ENCODE measurements at regions not wholly inside any gene's neighbourhood (a gene's known extent, or its start where the extent isn't known, plus 50 kb on each side); places are given as distances from the start of the nearest gene placed in this dataset.
"Not testable (repeated sequence)": the region's sequence is repeated elsewhere in the genome, so short reads cannot be mapped to it uniquely, and the experiment has no call there.

- FAIRE-seq, result no peak
- no peak for TF ChIP-seq POLR2A (IDR thresholded peaks at IDR 0.05; ENCODE audit: low read depth, low read length)
- TF ChIP-seq TAF1 (IDR thresholded peaks at IDR 0.05; ENCODE audit: borderline replicate concordance, low read depth, low read length), result no peak
- TF ChIP-seq POLR2AphosphoS5 (IDR thresholded peaks at IDR 0.05; ENCODE audit: low read depth, low read length), result no peak
- DNase-seq (ENCODE audit: insufficient read length), result no peak
These were observed 716.8 kb upstream of the BCHE start for GRCh38 chr3:166554023-166554422.

DNA sequence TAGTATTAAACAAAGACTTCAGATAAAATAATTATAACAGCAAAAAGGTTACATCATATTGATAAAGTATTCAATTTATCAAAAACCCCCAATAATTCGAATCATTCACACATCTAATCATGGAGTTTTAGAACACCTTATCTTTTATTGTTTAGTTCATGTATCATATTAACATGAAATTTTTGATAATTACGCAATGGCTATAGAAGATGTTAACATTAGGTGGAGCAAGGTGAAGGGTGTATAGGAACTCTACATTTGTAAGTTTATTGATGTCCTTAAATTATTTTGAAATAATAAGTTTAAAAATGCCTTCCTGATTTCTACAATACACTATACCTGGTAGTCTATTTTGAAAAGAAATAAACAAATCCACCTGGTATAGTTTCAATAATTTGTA lies 696.5 kb upstream of the BCHE start:
- no peak for TF ChIP-seq TAF1 (IDR thresholded peaks at IDR 0.05; ENCODE audit: borderline replicate concordance, low read depth, low read length)
- TF ChIP-seq POLR2AphosphoS5 (IDR thresholded peaks at IDR 0.05; ENCODE audit: low read depth, low read length), result no peak
- TF ChIP-seq POLR2A (IDR thresholded peaks at IDR 0.05; ENCODE audit: low read depth, low read length), result no peak
- FAIRE-seq (no peak), DNase-seq (ENCODE audit: insufficient read length) (no peak)

- no peak for FAIRE-seq
- no peak for DNase-seq (ENCODE audit: insufficient read length)
- TF ChIP-seq POLR2AphosphoS5 (IDR thresholded peaks at IDR 0.05; ENCODE audit: low read depth, low read length) (no peak), TAF1 (IDR thresholded peaks at IDR 0.05; ENCODE audit: borderline replicate concordance, low read depth, low read length) (no peak), POLR2A (IDR thresholded peaks at IDR 0.05; ENCODE audit: low read depth, low read length) (no peak)
These were observed 694.5 kb upstream of the BCHE start for GRCh38 chr3:166531730-166532129.

GRCh38 chr3:166527325-166527724 lies 690.1 kb upstream of the BCHE start:
- no peak for DNase-seq (ENCODE audit: insufficient read length)
- TF ChIP-seq TAF1 (IDR thresholded peaks at IDR 0.05; ENCODE audit: borderline replicate concordance, low read depth, low read length) (no peak), POLR2AphosphoS5 (IDR thresholded peaks at IDR 0.05; ENCODE audit: low read depth, low read length) (no peak), POLR2A (IDR thresholded peaks at IDR 0.05; ENCODE audit: low read depth, low read length) (no peak)
- no peak for FAIRE-seq

GRCh38 chr3:166526881-166527280 lies 689.7 kb upstream of the BCHE start:
- TF ChIP-seq TAF1 (IDR thresholded peaks at IDR 0.05; ENCODE audit: borderline replicate concordance, low read depth, low read length) (no peak), POLR2A (IDR thresholded peaks at IDR 0.05; ENCODE audit: low read depth, low read length) (no peak), POLR2AphosphoS5 (IDR thresholded peaks at IDR 0.05; ENCODE audit: low read depth, low read length) (no peak)
- DNase-seq (ENCODE audit: insufficient read length) (no peak), FAIRE-seq (no peak)

DNA sequence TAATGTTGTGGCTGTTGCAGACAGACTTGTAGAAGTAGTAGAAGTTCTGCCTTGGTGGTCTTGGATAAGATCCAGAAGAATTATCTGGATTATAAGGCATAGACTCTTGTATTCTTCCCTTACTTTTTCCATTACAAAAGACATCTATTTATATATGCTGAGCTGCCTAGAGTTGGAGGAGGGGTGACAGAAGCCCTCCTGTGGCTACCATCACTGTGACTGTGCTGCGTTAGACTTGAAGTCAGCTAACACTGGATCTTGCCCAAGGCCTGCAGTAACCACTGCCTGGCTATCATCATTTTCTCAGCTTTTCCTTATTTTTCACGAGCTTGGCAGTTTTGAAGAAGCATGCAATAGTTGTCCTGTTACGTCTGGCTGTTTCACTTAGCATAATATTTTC lies 684.8 kb upstream of the BCHE start:
- FAIRE-seq (no peak), DNase-seq (ENCODE audit: insufficient read length) (no peak)
- TF ChIP-seq TAF1 (IDR thresholded peaks at IDR 0.05; ENCODE audit: borderline replicate concordance, low read depth, low read length) (no peak), POLR2A (IDR thresholded peaks at IDR 0.05; ENCODE audit: low read depth, low read length) (no peak), POLR2AphosphoS5 (IDR thresholded peaks at IDR 0.05; ENCODE audit: low read depth, low read length) (no peak)

GRCh38 chr3:166519443-166519842 lies 682.2 kb upstream of the BCHE start:
- TF ChIP-seq POLR2AphosphoS5 (IDR thresholded peaks at IDR 0.05; ENCODE audit: low read depth, low read length), result no peak
- no peak for TF ChIP-seq TAF1 (IDR thresholded peaks at IDR 0.05; ENCODE audit: borderline replicate concordance, low read depth, low read length)
- TF ChIP-seq POLR2A (IDR thresholded peaks at IDR 0.05; ENCODE audit: low read depth, low read length), result no peak
- FAIRE-seq (no peak), DNase-seq (ENCODE audit: insufficient read length) (no peak)

DNA sequence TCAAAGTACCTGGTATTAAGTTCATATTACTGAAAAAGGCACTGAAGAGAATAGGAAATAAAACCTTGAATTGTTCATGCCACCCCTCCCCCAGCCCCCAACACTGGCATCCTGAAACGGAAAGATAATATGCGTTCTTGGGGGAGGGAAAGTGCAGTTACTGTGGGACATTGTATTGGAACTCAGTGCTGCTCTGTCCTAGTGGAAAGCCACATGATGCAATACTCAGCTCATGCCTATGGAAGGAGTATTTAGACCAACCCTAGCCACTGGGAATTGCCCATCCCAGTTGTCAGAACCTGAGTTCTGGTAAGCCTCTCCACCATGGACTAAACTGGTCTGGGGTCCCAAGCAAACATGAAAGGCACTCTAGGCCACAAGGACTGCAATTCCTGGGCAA lies 680.8 kb upstream of the BCHE start:
- no peak for FAIRE-seq
- TF ChIP-seq TAF1 (IDR thresholded peaks at IDR 0.05; ENCODE audit: borderline replicate concordance, low read depth, low read length) (no peak), POLR2AphosphoS5 (IDR thresholded peaks at IDR 0.05; ENCODE audit: low read depth, low read length) (no peak), POLR2A (IDR thresholded peaks at IDR 0.05; ENCODE audit: low read depth, low read length) (no peak)
- no peak for DNase-seq (ENCODE audit: insufficient read length)

GRCh38 chr3:166510382-166510781 lies 673.2 kb upstream of the BCHE start:
- FAIRE-seq (no peak), DNase-seq (ENCODE audit: insufficient read length) (no peak)
- TF ChIP-seq POLR2AphosphoS5 (IDR thresholded peaks at IDR 0.05; ENCODE audit: low read depth, low read length) (no peak), TAF1 (IDR thresholded peaks at IDR 0.05; ENCODE audit: borderline replicate concordance, low read depth, low read length) (no peak), POLR2A (IDR thresholded peaks at IDR 0.05; ENCODE audit: low read depth, low read length) (no peak)

- FAIRE-seq; DNase-seq (ENCODE audit: insufficient read length): not testable (repeated sequence)
These were observed 663.2 kb upstream of the BCHE start for GRCh38 chr3:166500420-166500819.

DNA sequence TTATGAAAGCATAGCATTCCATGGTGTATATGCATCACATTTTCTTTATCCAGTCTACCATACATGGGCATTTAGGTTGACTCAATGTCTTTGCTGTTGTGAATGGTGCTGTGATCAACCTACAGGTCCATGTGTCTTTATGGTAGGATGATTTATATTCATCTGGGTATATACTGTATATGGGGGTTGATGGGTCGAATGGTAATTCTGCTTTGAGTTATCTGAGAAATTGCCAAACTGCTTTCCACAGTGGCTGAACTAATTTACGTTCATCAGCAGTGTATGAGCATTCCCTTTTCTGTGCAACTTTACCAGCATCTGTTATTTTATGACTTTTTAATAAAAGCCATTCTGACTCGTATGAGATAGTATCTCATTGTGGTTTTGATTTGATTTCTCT lies 662.4 kb upstream of the BCHE start:
- DNase-seq (ENCODE audit: insufficient read length), result no peak
- FAIRE-seq, result no peak

GRCh38 chr3:166498446-166498845 lies 661.2 kb upstream of the BCHE start:
- TF ChIP-seq POLR2A (IDR thresholded peaks at IDR 0.05; ENCODE audit: low read depth, low read length) (no peak), POLR2AphosphoS5 (IDR thresholded peaks at IDR 0.05; ENCODE audit: low read depth, low read length) (no peak), TAF1 (IDR thresholded peaks at IDR 0.05; ENCODE audit: borderline replicate concordance, low read depth, low read length) (no peak)
- FAIRE-seq (no peak), DNase-seq (ENCODE audit: insufficient read length) (no peak)

More for the DNA sequence above, 662.4 kb upstream of the BCHE start:
- TF ChIP-seq TAF1 (IDR thresholded peaks at IDR 0.05; ENCODE audit: borderline replicate concordance, low read depth, low read length), result no peak
- TF ChIP-seq POLR2AphosphoS5 (IDR thresholded peaks at IDR 0.05; ENCODE audit: low read depth, low read length), result no peak
- no peak for TF ChIP-seq POLR2A (IDR thresholded peaks at IDR 0.05; ENCODE audit: low read depth, low read length)

DNA sequence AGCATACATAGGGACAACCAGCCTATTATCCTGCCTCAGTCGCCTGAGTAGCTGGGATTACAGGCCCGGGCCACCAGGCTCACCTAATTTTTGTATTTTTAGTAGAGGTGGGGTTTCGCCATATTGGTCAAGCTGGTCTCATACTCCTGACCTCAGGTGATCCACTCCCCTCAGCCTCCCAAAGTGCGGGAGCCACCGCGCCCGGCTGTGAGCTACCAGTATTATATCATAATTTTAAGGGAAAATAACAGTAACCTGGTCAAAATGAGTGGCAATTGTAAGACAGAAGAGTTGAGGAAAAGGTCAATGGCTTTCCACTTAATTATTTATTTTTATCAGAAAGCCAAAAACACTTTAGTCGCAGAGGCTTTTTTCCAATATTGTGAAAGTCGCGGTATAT lies 652.6 kb upstream of the BCHE start:
- TF ChIP-seq TAF1 (IDR thresholded peaks at IDR 0.05; ENCODE audit: borderline replicate concordance, low read depth, low read length), result no peak
- no peak for TF ChIP-seq POLR2A (IDR thresholded peaks at IDR 0.05; ENCODE audit: low read depth, low read length)
- TF ChIP-seq POLR2AphosphoS5 (IDR thresholded peaks at IDR 0.05; ENCODE audit: low read depth, low read length), result no peak
- DNase-seq (ENCODE audit: insufficient read length) (no peak), FAIRE-seq (no peak)

Data from GM12892 (cell line).